ENCODE measurements at regions not wholly inside any gene's neighbourhood (a gene's known extent, or its start where the extent isn't known, plus 50 kb on each side); places are given as distances from the start of the nearest gene placed in this dataset.

- no peak for DNase-seq (ENCODE audit: low spot score)
Observed at GRCh38 chr2:236673823-236674185, 104.2 kb downstream of the ACKR3 start.

- DNase-seq (ENCODE audit: low spot score): no peak
Observed at GRCh38 chr2:236674238-236674637, 104.6 kb downstream of the ACKR3 start.

- DNase-seq (ENCODE audit: low spot score): no peak
Observed at GRCh38 chr2:236674646-236675045, 105.0 kb downstream of the ACKR3 start.

GRCh38 chr2:236675051-236675450 is 105.4 kb downstream of the ACKR3 start:
- no peak for DNase-seq (ENCODE audit: low spot score)

GRCh38 chr2:236675526-236675925 is 105.9 kb downstream of the ACKR3 start:
- DNase-seq (ENCODE audit: low spot score): no peak

GRCh38 chr2:236676136-236676873 is 106.7 kb downstream of the ACKR3 start:
- no peak for DNase-seq (ENCODE audit: low spot score)

GRCh38 chr2:236677368-236677767 is 107.7 kb downstream of the ACKR3 start:
- no peak for DNase-seq (ENCODE audit: low spot score)

- no peak for DNase-seq (ENCODE audit: low spot score)
Observed at GRCh38 chr2:236678307-236678975, 108.8 kb downstream of the ACKR3 start.

- DNase-seq (ENCODE audit: low spot score): no peak
Observed at GRCh38 chr2:236679884-236680860, 110.5 kb downstream of the ACKR3 start.

GRCh38 chr2:236682651-236683422 is 113.2 kb downstream of the ACKR3 start:
- DNase-seq (ENCODE audit: low spot score): no peak

GRCh38 chr2:236684504-236685256 is 115.1 kb downstream of the ACKR3 start:
- DNase-seq (ENCODE audit: low spot score): no peak

GRCh38 chr2:236685361-236685760 is 115.7 kb downstream of the ACKR3 start:
- no peak for DNase-seq (ENCODE audit: low spot score)

- no peak for DNase-seq (ENCODE audit: low spot score)
Observed at GRCh38 chr2:236685979-236686520, 116.4 kb downstream of the ACKR3 start.

GRCh38 chr2:236686561-236686960 is 116.9 kb downstream of the ACKR3 start:
- no peak for DNase-seq (ENCODE audit: low spot score)

GRCh38 chr2:236687296-236687965 is 117.8 kb downstream of the ACKR3 start:
- no peak for DNase-seq (ENCODE audit: low spot score)

GRCh38 chr2:236688157-236688556 is 118.5 kb downstream of the ACKR3 start:
- no peak for DNase-seq (ENCODE audit: low spot score)

- DNase-seq (ENCODE audit: low spot score): no peak
Observed at GRCh38 chr2:236688563-236689392, 119.2 kb downstream of the ACKR3 start.

GRCh38 chr2:236689393-236689700 is 119.7 kb downstream of the ACKR3 start:
- DNase-seq (ENCODE audit: low spot score): no peak

- no peak for DNase-seq (ENCODE audit: low spot score)
Observed at GRCh38 chr2:236689981-236690380, 120.4 kb downstream of the ACKR3 start.

Measured in HuH-7 (cell line).